ENCODE measurements at regions not wholly inside any gene's neighbourhood (a gene's known extent, or its start where the extent isn't known, plus 50 kb on each side); places are given as distances from the start of the nearest gene placed in this dataset.
"Not testable (repeated sequence)": the region's sequence is repeated elsewhere in the genome, so short reads cannot be mapped to it uniquely, and the experiment has no call there.

- no peak for DNase-seq (ENCODE audit: extremely low read depth, low read depth)
Observed at GRCh38 chr13:42396901-42397655, 125.1 kb downstream of the AKAP11 start.

DNA sequence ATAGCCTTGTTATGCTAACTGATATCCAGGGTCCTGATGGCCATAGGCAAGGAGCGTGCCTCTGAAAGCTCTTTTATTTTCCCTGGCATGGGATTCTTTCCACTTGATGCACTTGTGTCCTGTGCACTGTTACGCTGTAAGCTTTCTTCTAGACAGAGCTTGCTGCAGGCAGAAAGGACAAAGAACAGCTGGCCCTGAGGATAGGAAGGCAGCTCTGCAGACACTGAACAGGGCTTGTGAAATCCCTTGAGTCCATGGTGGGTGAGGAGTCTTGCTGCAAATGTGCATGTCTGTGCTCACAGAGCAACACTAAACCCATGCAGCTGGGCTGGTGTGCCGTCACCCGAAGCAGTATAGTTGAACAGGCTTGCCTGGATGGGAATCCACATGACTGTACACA is 126.6 kb downstream of the AKAP11 start:
- DNase-seq (ENCODE audit: extremely low read depth, low read depth), result no peak

DNA sequence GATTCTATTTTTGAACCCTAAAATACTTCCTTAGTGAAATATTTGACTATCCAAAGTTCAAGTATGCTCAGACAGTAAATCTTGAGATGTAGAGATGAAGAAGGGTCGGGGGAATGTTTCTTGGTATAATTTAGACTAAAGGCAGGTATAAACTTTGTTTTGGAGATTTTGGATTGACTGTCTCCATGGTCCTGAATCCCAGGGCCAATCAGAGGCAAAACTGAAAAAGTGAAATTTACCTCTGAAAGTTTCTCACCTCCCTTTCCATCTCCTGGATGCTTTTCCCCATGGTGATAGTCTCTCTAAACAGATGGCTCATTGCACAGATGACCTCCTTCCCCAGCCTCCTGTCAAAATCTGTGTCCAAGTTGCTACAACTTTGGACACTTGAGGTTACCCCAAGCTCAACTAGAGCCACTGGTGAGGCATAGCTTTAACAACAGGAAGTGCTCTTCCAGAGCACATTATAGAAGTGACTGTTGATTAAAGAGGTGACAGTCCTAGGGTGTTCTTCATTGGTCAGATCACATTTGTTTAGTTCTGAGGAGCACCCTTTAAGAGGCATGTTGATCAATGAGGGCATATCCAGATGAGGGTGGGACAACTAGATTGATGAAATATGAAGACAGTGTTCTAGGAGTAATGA is 128.4 kb downstream of the AKAP11 start:
- no peak for DNase-seq (ENCODE audit: extremely low read depth, low read depth)

DNA sequence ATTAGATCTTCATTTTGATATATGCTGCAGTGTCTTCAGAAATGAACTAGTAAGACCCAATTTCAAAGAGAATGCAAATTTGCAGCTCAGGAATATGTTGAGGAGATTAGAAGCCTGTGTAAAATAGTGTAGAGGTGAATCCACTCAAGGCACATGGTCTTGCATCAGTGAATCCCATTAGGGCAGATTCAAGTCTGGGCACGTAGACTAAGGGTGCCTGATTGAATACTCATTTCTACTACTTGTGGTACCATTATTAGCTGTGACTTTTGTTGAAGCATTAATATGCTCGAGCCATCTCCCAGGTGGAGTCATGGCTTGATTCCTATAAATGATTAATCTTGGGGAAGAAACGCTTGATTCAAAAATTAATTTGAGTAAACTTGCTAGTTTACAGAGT is 129.4 kb downstream of the AKAP11 start:
- DNase-seq (ENCODE audit: extremely low read depth, low read depth), result no peak

GRCh38 chr13:42405665-42406390 is 133.9 kb downstream of the AKAP11 start:
- no peak for DNase-seq (ENCODE audit: extremely low read depth, low read depth)

DNA sequence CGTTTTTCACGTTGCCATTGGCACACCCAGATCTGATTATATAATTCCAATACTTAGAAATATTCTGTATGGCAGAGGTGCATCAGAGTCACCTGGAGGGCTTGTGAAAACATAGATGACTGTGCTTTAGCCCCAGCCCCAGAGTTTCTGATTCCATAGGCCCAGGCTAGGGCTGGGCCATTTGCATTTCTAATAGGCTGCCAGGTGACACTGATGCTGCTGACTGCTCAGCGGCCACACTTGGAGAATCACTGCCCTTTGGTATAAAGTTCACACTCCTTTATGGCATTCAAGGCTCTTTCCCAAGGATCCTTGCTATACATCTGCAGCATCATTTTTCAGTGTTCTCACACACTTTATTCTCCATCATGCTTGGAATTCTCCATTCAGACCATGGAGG is 137.1 kb downstream of the AKAP11 start:
- DNase-seq (ENCODE audit: extremely low read depth, low read depth), result no peak

- no peak for DNase-seq (ENCODE audit: extremely low read depth, low read depth)
Observed at GRCh38 chr13:42409551-42409950, 137.6 kb downstream of the AKAP11 start.

DNA sequence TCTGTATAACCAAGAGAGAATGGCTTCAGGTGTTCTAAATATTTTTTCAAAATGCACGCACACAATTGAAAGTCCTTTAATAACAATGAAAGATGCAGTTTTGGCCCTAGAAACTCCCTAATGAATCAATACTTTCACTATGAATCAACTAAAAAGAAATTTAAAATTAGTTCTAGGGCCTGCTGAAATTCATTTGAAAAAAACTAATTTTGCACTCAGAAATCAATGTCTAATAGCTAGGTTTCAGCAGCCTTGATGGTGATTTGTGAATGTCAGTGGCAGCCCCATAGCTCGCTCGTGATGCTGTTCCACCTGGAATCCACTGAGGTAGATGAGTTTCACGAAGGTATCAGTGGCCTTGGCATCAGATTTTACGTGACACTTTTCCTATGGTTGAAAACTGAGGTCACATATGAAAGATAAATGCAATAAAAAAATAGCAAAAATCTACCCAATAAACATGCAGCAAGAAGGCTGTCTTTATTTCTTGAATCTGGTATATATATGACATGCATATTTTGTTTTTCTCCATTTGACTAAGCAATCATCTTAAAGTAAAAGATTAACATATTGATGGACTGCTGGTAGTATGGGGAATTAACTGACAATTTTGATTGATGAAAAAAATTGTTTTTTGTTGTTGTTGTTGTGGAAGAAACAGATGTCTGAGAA is 141.0 kb downstream of the AKAP11 start:
- DNase-seq (ENCODE audit: extremely low read depth, low read depth), result no peak

- DNase-seq (ENCODE audit: extremely low read depth, low read depth), result no peak
Observed at GRCh38 chr13:42413484-42413815, 141.5 kb downstream of the AKAP11 start.

GRCh38 chr13:42417626-42418025 is 145.7 kb downstream of the AKAP11 start:
- DNase-seq (ENCODE audit: extremely low read depth, low read depth), result no peak

GRCh38 chr13:42418184-42418583 is 146.2 kb downstream of the AKAP11 start:
- no peak for DNase-seq (ENCODE audit: extremely low read depth, low read depth)

DNA sequence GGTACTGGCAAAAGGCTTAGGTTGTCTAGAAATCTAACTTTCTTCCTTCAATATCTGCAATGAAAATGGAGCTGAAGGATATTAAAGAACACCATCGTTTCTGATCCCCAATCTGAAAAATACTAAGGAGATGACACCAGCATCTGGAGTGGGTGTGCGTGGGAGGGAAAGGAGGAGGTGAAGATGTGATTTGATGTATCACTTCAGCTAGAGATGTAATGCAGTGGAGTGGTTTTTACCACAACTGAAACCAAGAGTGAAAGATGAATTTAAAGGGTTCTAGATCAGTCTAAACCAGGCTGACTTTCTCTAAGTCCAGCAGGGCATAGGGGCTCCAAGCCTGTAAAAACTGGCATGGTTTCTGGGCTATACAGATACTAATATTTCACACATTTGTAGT is 148.4 kb downstream of the AKAP11 start:
- DNase-seq (ENCODE audit: extremely low read depth, low read depth), result no peak

GRCh38 chr13:42422681-42423080 is 150.7 kb downstream of the AKAP11 start:
- DNase-seq (ENCODE audit: extremely low read depth, low read depth), result no peak

GRCh38 chr13:42424182-42424581 is 149.8 kb upstream of the TNFSF11 start:
- no peak for DNase-seq (ENCODE audit: extremely low read depth, low read depth)

DNA sequence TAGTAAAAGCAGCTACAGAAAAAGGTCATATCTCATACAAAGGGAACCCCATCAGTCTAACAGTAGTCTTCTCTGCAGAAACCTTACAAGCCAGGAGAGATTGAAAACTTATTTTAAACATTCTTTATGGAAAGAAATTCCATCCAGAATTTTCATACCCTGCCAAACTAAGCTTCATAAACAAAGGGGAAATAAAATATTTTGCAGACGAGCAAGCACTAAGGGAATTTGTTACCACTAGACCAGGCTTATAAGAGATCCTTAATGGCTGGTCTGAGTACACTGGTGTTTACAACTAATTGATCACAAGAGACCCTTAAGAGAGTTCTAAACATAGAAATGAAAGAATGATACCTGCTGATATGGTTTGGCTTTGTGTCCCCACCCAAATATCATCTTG is 128.6 kb upstream of the TNFSF11 start:
- no peak for DNase-seq (ENCODE audit: extremely low read depth, low read depth)

DNA sequence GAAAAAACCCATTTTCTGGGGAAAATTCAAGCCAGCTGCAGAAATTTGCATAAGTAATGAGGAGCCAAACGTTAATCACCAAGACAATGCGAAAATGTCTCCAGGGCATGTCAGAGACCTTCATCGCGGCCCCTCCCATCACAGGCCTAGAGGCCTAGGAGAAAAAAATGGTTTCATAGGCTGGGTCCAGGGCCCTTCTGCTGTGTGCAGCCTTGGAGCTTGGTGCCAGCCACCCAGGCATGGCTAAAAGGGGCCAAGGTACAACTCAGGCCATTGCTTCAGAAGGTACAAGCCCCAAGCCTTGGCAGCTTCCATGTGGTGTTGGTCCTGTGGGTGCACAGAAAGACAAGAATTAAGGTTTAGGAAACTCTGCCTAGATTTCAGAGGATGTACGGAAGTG is 127.4 kb upstream of the TNFSF11 start:
- DNase-seq (ENCODE audit: extremely low read depth, low read depth), result not testable (repeated sequence)

- DNase-seq (ENCODE audit: extremely low read depth, low read depth), result no peak
Observed at GRCh38 chr13:42453091-42453645, 120.8 kb upstream of the TNFSF11 start.

- DNase-seq (ENCODE audit: extremely low read depth, low read depth), result no peak
Observed at GRCh38 chr13:42454749-42455148, 119.2 kb upstream of the TNFSF11 start.

- no peak for DNase-seq (ENCODE audit: extremely low read depth, low read depth)
Observed at GRCh38 chr13:42458193-42458592, 115.8 kb upstream of the TNFSF11 start.

GRCh38 chr13:42466123-42466522 is 107.8 kb upstream of the TNFSF11 start:
- DNase-seq (ENCODE audit: extremely low read depth, low read depth), result no peak

GRCh38 chr13:42466609-42467008 is 107.3 kb upstream of the TNFSF11 start:
- DNase-seq (ENCODE audit: extremely low read depth, low read depth), result no peak

Measured in NCI-H460 (cell line).